ENCODE measurements at regions not wholly inside any gene's neighbourhood (a gene's known extent, or its start where the extent isn't known, plus 50 kb on each side); places are given as distances from the start of the nearest gene placed in this dataset.

DNA sequence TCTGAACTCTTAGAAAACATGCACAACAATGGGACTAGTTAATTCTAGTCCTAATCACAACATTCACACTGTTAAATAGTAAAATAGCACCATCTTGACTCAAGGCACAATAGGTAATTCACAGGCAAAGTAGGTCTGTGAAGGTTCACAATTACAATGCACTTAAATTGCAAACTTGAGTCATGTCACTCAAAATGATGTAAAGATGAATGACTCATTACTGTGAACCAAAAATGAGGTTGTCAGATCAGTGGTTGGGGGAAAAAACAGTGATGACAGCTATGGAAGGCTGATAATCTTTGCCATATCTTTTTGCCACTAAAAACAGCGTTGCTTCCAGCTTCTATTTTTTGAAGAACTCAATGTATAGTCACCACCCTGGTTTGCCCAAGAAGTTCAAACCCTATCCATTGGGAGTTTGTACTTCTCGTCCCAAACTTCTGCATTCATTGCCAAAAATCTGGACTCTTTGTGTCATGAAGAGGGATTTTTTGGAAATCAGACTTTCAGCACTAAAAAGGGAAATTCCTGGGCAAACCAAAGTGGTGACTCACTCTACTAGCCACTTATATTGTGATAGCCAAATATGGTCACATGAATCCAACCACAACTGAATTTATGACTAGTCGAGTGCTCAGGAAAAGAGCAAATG is 200.9 kb upstream of the TMTC4 start:
- intact Hi-C loops (cut with DNase I): no loop called here
- Histone ChIP-seq H3K27me3 (no peaks in the 10 kb centered on the region), H3K36me3 (no peaks in the 10 kb centered on the region), H3K9me3 (no peaks in the 10 kb centered on the region), H3K4me1 (no peaks in the 10 kb centered on the region), H3K4me3 (no peak overlapping the region), H3K27ac (no peak overlapping the region)
- TF ChIP-seq POLR2AphosphoS5 (IDR thresholded peaks at IDR 0.05; ENCODE audit: insufficient read depth in 1 of 2, low read depth in 1 of 2) (no peak), POLR2A (IDR thresholded peaks at IDR 0.05) (no peak)
- TF ChIP-seq, protein P1, sequence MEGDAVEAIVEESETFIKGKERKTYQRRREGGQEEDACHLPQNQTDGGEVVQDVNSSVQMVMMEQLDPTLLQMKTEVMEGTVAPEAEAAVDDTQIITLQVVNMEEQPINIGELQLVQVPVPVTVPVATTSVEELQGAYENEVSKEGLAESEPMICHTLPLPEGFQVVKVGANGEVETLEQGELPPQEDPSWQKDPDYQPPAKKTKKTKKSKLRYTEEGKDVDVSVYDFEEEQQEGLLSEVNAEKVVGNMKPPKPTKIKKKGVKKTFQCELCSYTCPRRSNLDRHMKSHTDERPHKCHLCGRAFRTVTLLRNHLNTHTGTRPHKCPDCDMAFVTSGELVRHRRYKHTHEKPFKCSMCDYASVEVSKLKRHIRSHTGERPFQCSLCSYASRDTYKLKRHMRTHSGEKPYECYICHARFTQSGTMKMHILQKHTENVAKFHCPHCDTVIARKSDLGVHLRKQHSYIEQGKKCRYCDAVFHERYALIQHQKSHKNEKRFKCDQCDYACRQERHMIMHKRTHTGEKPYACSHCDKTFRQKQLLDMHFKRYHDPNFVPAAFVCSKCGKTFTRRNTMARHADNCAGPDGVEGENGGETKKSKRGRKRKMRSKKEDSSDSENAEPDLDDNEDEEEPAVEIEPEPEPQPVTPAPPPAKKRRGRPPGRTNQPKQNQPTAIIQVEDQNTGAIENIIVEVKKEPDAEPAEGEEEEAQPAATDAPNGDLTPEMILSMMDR (IDR thresholded peaks at IDR 0.05): no peak
- no peak for DNase-seq (ENCODE audit: extremely low spot score in 2 of 2)

DNA sequence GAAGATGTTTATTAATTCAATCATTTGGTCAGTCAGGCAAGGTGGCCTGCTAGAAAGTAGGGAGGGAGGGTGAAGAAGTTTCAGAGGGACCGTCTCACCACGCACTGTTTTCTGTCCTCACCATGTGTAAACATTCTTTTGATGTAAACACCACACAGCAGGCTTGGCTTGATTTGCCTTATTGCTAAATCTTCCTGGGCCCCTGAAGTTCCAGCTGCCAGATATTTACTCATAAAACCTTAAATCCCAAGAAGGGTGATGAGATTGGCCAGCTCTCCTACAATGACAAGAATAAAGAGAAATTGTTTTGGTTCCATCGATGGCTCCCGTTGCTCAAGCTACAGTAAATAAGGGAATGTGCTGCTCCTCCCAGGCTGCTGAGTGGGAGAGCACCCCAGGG is 198.2 kb upstream of the TMTC4 start:
- Histone ChIP-seq H3K27me3 (no peaks in the 10 kb centered on the region), H3K4me1 (no peaks in the 10 kb centered on the region), H3K9me3 (no peaks in the 10 kb centered on the region), H3K36me3 (no peaks in the 10 kb centered on the region), H3K4me3 (no peak overlapping the region), H3K27ac (no peak overlapping the region)
- no peak for DNase-seq (ENCODE audit: extremely low spot score in 2 of 2)
- intact Hi-C loops (cut with DNase I): no loop called here
- TF ChIP-seq POLR2AphosphoS5 (IDR thresholded peaks at IDR 0.05; ENCODE audit: insufficient read depth in 1 of 2, low read depth in 1 of 2): no peak
- TF ChIP-seq, protein P1 (IDR thresholded peaks at IDR 0.05): no peak
- TF ChIP-seq POLR2A (IDR thresholded peaks at IDR 0.05): no peak

DNA sequence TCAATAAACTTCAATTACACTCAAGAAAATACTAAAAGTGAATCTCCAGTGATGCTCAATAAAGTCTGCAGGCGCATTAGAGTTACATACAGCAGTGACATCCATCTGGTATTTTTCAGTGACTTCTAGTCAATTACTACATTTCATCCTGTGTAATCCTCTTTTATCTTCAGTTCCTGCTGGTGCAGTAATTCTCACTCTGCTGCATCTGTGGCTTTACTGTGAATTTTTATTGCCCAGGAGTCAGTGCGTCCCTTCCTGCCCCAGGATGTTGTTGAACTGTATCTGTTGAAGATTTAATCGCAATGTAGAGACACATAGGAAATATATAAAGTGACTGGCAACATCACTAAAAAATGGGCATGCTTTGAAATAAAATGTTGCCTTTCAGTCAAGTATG is 196.3 kb upstream of the TMTC4 start:
- TF ChIP-seq, protein P1 (IDR thresholded peaks at IDR 0.05): no peak
- TF ChIP-seq POLR2A (IDR thresholded peaks at IDR 0.05): no peak
- no peak for TF ChIP-seq POLR2AphosphoS5 (IDR thresholded peaks at IDR 0.05; ENCODE audit: insufficient read depth in 1 of 2, low read depth in 1 of 2)
- no peak overlapping the region for H3K4me3 ChIP-seq

DNA sequence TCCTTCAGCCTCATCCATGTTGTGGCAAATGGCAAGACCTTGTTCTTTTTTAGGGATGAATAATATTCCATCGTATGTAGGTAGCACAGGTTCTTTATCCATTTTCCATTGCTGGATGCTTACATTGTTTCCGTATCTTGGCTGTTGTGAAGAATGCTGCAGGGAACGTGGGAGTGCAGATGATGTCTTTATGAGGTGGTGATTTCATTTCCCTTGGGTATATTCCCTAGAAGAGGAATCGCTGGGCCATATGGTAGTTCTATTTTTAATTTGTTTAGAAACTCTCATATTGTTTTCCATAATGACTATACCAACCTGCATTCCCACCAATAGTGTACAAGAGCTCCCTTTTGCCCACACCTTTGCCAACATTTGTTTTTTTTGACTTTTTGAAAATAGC is 186.3 kb upstream of the TMTC4 start:
- Histone ChIP-seq H3K4me3 (no peak overlapping the region), H3K27me3 (no peaks in the 10 kb centered on the region), H3K4me1 (no peaks in the 10 kb centered on the region), H3K9me3 (no peaks in the 10 kb centered on the region), H3K36me3 (no peaks in the 10 kb centered on the region), H3K27ac (no peak overlapping the region)
- DNase-seq (ENCODE audit: extremely low spot score in 2 of 2): no peak
- TF ChIP-seq, protein P1 (IDR thresholded peaks at IDR 0.05): no peak
- TF ChIP-seq POLR2A (IDR thresholded peaks at IDR 0.05): no peak
- no peak for TF ChIP-seq POLR2AphosphoS5 (IDR thresholded peaks at IDR 0.05; ENCODE audit: insufficient read depth in 1 of 2, low read depth in 1 of 2)
- intact Hi-C loops (cut with DNase I): no loop called here

More for the DNA sequence above, 196.3 kb upstream of the TMTC4 start:
- peaks cover 3% of the 10 kb centered on the region for H3K9me3 ChIP-seq
- H3K36me3 ChIP-seq: no peaks in the 10 kb centered on the region
- DNase-seq (ENCODE audit: extremely low spot score in 2 of 2): no peak
- no peaks in the 10 kb centered on the region for H3K4me1 ChIP-seq
- no peaks in the 10 kb centered on the region for H3K27me3 ChIP-seq
- H3K27ac ChIP-seq: no peak overlapping the region
- intact Hi-C loops (cut with DNase I): no loop called here

DNA sequence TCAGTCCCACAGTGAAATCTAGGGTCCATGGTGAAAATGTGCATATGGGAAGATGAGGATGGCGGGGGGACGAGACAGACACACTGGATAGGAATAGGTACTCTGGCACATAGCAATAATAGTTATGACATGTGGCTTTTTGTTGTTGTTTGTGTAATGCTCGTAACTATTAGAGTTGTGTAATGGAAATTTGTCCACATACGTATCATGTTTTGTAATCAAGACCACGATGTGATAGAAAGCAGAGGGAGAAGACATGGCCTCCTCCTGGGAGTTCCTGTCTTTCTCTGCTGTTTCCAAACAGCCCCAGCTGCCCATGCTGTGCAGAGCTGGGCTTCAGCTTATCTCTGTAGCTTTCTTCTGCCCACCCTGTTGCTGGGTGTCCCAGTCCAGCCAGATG is 185.3 kb upstream of the TMTC4 start:
- Histone ChIP-seq H3K36me3 (no peaks in the 10 kb centered on the region), H3K27me3 (no peaks in the 10 kb centered on the region), H3K27ac (no peak overlapping the region), H3K9me3 (no peaks in the 10 kb centered on the region), H3K4me1 (no peaks in the 10 kb centered on the region), H3K4me3 (no peak overlapping the region)
- intact Hi-C loops (cut with DNase I): no loop called here
- no peak for DNase-seq (ENCODE audit: extremely low spot score in 2 of 2)
- TF ChIP-seq POLR2A (IDR thresholded peaks at IDR 0.05) (no peak), POLR2AphosphoS5 (IDR thresholded peaks at IDR 0.05; ENCODE audit: insufficient read depth in 1 of 2, low read depth in 1 of 2) (no peak)
- TF ChIP-seq, protein P1 (IDR thresholded peaks at IDR 0.05): no peak

Measured in vagina (tissue), 2 donors.